DMS79 (cell line): ENCODE measurements at regions not wholly inside any gene's neighbourhood (a gene's known extent, or its start where the extent isn't known, plus 50 kb on each side); places are given as distances from the start of the nearest gene placed in this dataset.

Experiments
- DNase-seq: peaks from one replicate; lab custom pipeline; 2025; lab: John Stamatoyannopoulos, UW

DNA sequence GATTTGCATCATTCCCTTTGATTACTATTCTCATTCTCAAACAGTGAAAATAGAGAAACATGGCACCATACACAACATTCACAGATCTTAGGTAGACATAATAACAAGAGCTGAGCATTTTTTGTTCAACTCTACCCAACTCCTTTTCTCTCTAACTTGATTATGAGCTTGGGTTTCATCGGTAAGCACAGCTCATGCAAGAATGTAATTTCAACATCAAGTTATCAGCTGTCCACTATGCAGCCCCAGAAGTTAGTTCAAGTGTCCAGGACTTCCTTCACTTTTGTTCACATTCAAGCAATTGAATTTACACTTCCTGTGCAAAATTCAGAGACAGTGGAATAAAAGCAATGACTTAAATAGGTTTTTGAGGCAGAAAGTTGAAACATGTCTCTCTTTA, 297.7 kb upstream of the SASH1 start:
- no peak for DNase-seq

DNA sequence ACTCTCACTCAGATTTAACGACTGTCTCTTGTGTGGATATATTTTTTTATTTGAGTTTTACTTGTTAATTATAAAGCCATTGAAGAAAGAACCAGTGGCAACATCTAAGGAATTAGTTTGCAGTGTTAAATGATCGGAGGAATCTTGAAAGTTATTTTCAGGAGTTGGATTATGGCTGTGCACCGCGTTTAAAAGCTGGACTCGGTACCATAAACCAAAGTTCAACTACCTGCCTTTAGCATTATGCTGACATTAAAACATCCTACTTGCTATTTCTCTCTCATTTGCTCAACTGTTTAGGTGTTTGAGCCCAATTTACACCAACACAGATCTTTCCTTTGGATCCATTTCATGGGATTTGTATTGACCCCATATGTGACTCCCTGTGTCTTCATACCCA, 289.4 kb upstream of the SASH1 start:
- DNase-seq, result no peak

DNA sequence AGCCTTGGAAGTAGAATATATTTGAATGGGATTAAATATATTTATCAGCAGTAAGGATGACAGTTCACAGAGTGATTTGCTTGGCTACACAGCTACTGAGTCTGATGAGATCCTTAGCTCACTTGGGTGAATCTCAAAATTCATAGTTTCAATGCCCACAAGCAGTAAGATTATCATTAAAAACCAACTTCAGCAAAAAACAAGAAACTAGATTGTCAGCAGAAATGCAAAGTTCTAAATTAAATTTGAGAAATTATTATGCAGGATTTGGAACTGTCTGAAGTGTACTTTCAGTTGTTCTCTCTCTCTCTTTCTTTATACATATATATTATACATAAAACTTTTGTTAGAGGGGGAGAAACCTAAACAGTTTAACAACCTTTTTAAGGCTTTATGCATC, 288.8 kb upstream of the SASH1 start:
- no peak for DNase-seq

DNA sequence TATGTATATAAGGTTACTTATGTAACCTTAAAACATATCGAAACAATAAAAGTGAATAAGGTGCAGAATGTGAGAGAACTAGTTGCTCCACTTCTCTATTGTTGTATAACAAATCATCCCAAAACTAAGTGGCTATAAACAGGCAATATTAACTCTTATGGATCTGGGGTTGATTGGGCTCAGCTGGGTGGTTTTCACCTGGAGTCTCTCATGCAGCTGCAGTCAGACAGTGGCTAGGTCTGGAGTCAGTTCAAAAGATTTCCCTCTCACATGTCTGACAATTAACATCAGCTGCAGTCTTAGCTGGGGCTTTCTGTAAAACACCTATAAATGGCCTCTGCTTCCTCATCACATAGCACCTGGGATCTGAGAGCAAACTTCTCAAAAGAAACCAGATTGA, 288.4 kb upstream of the SASH1 start:
- no peak for DNase-seq

DNA sequence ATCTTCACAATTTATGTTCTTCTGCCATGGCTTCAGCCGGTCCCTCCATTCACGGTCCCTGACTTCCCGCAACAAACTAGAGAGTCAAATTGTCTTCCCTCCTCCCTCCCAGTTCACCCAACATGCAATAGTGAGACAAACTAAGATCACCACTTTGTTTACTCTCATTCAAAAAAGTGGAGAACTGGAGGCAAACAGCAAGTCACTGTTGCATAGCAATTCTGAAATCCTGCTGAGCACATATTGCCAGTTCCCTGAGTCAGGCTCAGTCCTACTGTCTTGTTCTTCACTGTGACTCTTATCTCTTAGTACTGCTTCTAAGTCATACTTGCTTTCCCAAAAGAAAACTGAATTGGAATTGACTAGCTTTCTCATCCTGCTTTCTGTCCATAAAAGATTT, 287.2 kb upstream of the SASH1 start:
- no peak for DNase-seq

DNA sequence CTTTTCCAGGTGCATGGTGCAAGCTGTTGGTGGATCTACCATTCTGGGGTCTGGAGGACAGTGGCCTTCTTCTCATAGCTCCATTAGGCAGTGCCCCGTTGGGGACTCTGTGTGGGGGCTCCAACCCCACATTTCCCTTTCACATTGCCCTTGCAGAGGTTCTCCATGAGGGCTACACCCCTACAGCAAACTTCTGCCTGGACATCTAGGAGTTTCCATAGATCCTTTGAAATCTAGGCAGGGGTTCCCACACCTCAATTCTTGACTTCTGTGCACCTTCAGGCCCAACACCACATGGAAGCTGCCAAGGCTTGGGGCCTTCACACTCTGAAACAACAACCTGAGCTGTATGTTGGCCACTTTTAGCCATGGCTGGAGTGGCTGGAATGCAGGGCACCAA, 282.8 kb upstream of the SASH1 start:
- DNase-seq, result no peak

DNA sequence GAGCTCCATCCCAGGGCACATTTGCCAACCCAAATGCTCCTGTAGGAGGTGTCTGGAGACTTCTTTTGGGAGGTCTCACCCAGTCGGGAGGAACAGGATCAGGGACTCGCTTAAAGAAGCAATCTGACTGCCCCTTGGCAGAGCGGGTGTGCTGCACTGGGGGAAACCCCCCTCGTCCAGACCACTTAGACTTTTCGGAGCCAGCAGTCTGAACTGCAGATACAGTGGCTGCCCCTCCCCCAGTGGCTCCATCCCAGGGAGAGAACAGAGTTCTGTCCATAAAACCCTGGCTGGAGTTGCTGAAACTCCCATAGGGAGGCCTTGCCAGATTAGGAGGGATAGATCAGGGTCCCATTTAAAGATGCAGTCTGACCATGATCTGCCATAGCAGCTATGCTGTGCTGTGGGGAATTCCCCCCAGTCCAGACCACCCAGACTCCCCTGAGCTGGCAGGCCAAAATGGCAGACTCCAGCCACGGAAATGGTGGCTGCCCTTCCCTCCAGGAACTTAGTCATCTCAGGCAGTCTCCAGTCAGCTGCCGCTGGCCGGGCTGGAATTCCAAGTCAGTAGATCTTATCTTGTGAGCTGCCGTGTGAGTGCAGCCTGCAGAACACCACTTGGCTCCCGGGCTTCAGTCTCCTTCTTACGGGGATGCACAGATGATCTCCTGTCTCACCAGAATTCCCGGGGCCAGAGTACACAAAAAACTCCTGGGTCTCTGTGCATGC, 278.1 kb upstream of the SASH1 start:
- DNase-seq, result no peak

DNA sequence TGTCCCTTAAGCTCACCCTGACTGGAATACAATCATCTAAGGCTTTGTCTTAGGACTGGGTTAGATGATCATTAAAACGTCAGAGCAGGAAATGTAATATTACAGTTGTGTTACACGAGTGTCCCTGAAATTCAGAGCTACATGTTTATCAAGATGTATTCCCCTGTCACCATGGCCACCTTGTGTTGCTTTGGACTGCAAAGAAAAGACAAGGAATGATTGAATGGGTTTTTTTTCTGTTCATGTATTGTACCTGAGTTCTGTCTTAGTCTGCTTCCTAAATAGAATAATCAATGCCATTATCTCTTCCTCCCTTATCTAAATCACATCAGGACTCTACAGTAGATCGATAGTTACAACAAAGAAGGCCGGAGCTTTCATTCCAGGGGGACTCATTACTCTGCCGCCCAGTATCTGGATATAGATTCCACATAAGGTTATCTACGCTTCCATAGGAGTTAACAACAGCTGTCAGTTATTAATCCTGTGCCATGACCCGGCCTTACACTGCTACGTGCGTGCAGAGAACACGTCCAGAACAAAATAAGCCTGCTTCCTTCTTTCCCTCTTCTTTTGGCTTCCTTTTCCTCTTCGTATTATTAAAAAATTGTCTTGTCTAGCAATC, 274.1 kb upstream of the SASH1 start:
- DNase-seq, result no peak

DNA sequence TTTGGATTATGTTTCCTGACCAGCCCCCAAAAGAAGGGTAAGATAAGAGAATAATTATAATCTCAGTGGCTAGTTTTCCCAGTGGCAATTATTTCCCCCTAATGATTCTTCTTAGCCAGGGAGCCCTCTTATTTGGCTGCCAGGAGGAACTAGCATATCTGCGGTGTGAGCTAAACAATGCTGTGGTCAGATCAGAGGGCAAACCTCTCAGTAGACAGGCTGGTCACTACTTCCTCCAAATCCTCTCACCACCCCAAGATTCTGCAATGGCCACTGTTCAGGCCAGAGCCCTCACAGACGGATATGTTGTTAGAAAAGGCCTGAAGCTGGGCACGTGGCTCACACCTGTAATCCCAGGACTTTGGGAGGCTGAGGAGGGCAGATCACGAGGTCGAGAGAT, 273.4 kb upstream of the SASH1 start:
- DNase-seq, result no peak

DNA sequence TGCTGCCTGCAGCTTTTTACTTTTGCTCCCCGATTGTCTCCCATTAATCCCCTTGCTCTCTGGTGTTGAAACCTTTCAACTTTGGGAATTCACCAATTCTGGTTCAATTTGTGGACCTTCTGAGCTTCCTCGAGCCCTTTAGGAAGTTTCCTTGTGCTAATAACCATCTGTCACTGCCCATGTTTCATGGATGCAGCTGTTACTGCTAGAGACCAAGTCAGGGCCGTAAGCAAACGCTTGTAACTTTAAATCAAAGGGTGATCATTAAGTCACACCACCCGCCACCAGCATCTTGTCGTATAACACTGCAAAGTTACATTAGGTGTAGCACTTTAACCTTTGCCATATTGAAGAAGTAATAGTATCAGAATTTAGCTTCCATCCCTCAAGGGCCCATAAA, 268.3 kb upstream of the SASH1 start:
- DNase-seq, result no peak

DNA sequence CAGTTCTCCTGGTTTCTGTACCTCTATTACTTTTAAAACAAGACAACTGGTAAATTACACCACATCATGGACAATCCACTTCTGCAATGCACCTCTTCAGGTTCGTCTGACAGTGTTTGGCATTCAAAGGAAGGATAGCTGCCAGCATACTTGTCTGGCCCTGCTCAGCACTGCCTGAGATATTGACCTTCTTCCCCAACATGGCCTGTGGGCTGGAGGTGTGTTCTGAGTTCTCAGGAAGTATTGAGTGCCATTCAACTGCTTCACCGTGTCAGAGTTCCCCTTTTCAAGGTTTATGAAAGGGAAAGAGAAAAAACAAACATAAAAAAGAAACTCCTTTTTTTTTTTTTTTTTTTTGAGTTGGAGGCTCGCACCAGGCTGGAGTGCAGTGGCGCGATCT, 267.9 kb upstream of the SASH1 start:
- no peak for DNase-seq

DNA sequence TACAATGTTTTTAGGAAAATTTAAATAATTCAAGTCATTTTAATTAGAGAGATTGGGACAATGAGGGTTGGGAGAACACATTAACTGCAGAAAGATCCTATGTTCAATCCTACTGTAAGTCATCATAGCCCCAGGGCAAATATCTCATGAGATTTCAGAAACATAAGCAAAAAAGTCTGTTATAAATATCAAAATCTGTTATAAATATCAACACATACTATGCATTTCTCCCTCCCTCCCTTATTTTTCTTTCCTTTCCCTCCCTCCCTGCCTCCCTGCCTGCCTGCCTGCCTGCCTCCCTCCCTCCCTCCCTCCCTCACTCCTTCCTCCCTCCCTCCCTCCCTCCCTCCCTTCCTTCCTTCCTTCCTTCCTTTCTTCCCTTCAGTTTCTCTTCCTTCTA, 267.3 kb upstream of the SASH1 start:
- no peak for DNase-seq

DNA sequence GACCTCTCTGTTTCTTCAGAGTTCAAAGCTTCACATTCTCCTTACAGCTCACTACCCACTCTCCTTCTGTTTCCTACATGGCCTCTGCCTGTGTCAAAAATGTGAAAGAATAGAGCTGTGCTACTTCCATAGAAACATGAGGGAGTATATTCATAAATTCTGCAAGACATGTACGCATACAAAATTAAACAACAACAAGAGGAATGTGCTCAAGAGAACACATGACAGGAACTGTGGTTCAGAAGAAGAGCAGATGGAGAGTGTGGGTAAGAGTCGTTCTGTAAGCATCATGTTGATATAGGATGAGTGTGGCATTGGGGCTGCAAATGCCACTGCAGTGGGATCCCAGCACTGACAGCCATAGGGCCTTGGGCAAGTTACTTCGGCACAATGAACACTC, 266.6 kb upstream of the SASH1 start:
- DNase-seq, result no peak

DNA sequence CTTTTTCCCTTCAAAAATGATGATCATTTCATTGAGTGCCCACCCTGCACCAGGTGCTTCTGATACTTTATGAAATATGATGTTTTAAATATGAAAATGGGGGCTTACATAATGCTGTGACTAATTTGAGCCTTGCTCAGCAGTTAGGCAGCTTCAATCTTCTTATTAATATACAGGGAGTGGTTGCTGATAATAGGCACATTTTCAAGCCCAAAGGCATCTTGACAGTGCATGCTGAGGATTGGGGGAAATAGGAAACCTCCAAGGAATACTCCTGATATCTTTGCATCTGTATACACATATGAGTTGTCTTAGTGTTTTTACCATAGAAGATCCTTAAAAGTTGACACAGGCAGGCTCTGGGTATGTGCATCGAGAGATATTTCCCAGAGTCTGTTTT, 262.3 kb upstream of the SASH1 start:
- DNase-seq, result no peak

DNA sequence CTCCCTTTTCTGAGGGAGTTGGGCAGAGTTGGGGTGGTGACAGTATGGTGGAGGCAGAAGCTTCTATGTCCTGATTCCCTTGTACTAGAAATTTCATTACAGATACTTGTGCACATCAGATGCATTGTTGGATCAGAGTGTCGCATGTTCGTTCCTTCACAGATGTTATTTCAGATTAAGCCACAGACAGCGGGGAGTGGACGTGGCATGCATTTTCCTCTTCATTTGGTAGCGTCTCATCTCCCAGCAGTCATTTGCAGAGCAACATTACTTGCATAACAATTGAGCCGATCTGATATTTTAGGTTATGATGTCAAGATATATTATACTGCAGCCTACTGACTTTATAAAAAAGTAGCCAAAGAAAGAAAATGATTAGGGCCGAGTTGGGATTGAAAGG, 261.6 kb upstream of the SASH1 start:
- no peak for DNase-seq

DNA sequence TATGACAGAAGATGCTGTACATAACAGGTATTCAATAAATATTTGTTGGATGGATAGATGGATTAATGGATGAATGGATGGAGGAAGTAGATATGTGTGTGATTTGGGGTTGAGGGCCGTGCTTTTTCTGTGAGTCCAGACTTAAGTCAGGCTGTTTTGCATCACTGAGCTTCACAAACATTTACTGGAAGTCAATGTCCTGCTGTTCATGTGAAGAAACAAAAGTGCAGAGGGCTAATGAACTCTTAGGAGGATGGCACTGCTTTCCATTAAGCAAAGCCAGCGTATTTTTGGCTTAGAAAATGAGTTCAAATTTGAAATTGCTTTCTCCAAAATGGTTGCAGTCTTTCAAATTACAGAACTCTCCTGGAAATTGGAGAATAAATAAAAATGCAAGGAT, 260.6 kb upstream of the SASH1 start:
- DNase-seq, result no peak

DNA sequence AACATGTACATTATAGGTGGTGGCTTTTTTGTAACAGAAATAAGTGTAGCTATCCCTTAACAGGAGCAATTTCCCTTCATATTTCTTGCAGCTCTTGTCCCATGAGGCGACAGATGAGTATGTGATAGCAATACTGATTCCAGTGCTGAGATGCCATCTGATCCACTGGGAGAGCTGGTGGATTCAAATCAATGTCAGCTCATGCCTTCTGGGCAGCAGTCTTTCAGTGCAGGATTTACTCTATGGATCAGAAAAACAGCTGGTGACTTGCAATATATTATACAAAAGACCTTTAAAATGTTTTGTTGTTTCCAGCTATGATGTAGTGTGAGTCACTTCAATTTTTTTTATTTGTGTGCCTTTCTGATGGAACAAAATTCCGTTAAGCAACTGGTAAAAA, 259.9 kb upstream of the SASH1 start:
- no peak for DNase-seq

DNA sequence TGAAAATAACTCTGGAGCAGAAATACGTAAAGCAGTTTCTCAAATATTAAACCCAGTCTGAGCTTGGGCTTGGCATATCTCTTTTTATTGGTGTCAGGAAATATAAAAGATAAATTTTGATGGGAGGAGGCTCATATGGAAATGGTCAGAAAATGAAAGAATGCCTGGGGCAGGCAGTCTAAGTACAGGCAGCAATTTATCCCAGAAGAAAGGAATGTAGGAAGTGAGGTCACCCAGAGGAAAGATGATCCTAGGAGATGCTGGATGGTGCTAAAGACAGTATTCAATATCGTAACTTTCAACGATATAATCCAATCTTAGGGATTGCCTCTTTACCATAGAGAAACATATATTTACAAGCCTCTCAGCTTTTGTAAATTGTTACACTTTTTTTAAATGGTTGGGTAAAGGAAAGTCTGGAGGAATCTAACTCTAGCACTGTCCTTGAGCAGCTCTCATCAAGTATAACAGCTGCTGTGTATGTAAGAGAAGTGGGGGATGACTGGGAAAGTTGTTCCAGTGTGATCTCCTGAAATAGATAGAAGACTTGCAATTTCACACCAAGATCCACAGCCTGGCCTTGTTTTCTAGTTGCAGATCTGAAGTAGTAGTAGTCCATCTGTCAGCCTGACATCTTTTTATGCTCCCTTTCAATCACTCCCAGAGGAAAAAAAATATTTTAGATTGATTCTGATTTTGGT, 256.9 kb upstream of the SASH1 start:
- no peak for DNase-seq

DNA sequence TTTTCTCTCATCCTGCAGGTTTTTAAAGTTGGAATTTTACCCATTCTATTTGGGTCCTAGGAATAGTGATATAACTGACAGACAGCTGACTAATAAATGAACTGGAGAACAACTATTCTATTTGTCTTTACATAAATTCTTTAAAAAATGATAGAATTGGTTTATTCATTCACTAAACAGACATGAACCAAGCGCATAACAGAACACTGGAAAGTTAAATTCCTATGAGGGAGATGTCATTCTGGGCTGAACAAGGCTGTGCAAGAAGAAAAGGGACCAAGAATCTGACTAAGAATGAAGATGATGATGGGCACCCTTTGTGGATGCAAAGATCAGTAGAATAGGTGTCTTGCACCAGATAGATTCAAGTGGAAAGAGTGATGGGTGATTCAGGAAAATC, 256.3 kb upstream of the SASH1 start:
- no peak for DNase-seq

DNA sequence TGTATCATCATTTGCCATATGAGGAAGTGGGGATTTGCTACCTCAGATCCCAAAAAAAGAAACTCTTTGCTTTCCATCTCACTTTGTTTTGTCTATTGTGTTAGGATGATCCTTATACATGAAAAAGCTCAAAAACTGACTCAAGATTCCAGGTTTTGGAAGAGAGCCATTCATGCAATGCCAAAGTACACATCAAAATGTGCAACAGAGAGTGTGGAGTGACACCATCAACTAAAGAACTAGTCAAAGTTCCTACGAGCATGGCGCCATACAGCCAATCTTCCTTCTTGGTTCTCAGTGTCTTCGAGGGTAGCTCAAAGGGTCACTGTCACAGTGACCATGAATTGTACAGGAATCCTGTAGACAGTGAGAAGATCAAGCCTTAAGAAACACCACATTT, 255.8 kb upstream of the SASH1 start:
- no peak for DNase-seq

DNA sequence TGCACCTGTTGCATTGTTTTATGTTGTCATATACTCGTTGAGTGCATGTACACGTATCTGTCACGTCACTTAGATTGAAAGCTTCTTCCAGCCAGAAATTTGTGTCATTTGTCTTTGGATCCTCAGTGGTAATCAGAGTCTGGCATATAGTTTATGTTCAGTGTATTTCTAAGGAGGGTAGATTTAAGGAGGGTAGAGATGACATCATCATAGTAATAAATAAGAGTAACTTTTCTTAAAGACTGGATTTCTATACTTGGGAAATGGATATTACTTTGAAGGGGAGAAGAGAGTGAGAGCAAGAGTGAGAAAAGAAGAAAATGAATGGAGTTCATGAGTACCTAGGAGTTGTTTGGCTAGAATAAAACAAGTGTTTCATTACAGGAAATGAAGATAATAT, 255.0 kb upstream of the SASH1 start:
- DNase-seq, result no peak

DNA sequence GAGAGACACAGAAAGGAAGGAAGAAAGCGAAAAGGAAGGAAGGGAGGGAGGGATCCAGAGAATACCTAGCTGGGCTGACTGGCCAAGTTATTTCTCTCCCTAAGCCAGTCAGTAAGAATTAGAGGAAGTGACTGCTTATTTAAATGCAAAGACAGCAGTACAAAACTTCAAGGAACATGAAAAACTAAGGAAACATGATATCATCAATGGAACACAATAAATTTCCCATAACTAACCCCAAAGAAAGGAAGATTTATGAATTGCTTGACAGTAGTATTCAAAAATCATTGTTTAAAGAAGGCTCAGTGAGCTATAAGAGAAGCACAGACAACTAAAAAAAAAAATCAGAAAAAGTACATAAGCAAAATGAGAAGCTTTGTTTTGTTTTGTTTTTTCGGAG, 252.3 kb upstream of the SASH1 start:
- no peak for DNase-seq

DNA sequence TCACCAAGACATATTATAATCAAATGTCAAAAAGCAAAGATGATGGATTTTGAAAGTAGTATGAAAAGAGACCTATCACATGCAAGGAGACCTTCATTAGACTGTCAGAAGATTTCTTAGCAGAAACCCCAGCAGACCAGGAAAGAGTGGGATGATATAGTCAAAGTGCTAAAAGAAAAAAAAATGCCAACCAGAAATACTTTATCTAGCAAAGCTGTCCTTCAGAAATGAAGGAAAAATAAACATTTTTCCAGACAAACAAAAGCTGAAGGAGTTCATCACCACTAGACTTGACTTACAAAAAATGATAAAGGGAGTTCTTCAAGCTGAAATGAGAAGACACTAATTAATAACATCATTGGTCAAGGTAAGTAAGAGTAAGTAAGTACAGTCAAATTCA, 251.2 kb upstream of the SASH1 start:
- no peak for DNase-seq

DNA sequence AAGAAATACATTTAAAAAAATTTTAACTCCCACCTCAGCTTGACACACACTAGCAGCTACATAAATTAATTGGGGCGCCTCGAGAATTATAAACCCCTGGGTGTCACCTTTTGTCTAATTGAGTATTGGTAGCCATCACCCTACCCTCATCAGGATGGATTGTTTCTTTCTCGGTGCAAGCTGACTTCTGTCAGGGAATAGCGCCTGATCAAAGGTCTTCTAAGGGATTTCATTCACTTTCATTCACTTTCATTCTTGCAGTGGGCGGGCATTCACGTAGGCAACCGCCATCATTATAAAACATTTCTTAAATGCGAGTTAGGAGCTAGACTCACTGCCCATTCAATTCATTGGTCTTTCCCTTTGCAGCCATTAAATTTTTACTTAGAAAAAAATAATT, 239.2 kb upstream of the SASH1 start:
- DNase-seq, result no peak
